ENCODE measurements at regions not wholly inside any gene's neighbourhood (a gene's known extent, or its start where the extent isn't known, plus 50 kb on each side); places are given as distances from the start of the nearest gene placed in this dataset.
A peak's percentile ranks its signal among the peaks of the same experiment; 100 is the strongest.
"Not testable (repeated sequence)": the region's sequence is repeated elsewhere in the genome, so short reads cannot be mapped to it uniquely, and the experiment has no call there.

GRCh38 chr9:19663570-19663969 is 125.3 kb downstream of the SLC24A2 start:
- ATAC-seq, result no peak
- intact Hi-C loops (cut with DNase I), result no loop called here

DNA sequence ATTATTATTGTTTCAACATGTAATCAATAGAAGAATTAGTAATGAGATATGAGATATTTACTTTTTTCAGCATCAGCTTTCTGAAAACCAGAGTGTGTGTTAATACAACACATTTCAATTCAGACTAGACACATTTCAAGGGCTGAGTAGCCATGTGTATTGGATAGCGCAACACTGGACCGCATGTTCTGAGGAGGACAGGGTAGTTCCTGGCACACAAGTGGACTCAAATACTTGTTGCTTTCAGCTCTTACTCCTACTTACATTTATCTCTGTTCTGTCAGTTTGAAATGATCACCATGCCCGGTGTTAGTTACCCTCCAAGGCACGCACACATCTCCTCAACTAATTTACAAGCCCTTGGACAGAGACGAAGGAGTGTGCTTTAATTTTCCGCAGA is 126.6 kb downstream of the SLC24A2 start:
- DNase-seq (ENCODE audit: missing footprints) (no peak), ATAC-seq (no peak)
- intact Hi-C loops (cut with DNase I), result no loop called here

More at GRCh38 chr9:19663570-19663969, 125.3 kb downstream of the SLC24A2 start:
- DNase-seq (ENCODE audit: missing footprints), result no peak

- no peak for ATAC-seq
- intact Hi-C loops (cut with DNase I), result no loop called here
Observed at GRCh38 chr9:19660019-19660418, 128.8 kb downstream of the SLC24A2 start.

DNA sequence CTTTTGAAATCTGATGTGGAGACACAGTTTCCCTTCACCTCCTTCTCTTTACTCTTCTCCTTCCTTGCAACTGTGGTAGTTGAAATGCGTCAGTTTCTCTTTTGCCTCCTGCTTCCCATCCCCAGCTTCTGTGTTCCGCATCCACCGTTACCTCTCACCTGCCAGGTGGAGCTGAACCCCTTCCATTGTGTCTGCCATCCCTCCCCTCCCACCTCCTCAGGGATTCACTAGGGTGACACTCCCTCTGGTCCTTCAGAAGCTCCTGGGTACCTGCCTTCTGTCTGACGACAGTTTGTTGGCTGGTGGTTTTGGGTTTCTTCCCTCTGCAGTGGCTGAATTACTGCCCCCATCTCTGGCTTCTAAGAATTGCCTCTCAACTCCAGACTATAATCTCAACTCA is 132.1 kb downstream of the SLC24A2 start:
- ATAC-seq (no peak), DNase-seq (ENCODE audit: missing footprints) (no peak)
- intact Hi-C loops (cut with DNase I), result no loop called here

More at GRCh38 chr9:19660019-19660418, 128.8 kb downstream of the SLC24A2 start:
- no peak for DNase-seq (ENCODE audit: missing footprints)

GRCh38 chr9:19651681-19652080 is 137.2 kb downstream of the SLC24A2 start:
- intact Hi-C loops (cut with DNase I), result no loop called here
- DNase-seq (ENCODE audit: missing footprints), result no peak
- no peak for ATAC-seq

- intact Hi-C loops (cut with DNase I), result no loop called here
Observed at GRCh38 chr9:19650312-19650711, 138.5 kb downstream of the SLC24A2 start.

GRCh38 chr9:19649336-19650041 is 139.3 kb downstream of the SLC24A2 start:
- DNase-seq (ENCODE audit: missing footprints), result no peak
- no peak for ATAC-seq
- intact Hi-C loops (cut with DNase I), result loop anchor here (10.0 kb wide), 1 partner anchor 155 kb away; no protein-coding TSS in a partner anchor

More at GRCh38 chr9:19650312-19650711, 138.5 kb downstream of the SLC24A2 start:
- ATAC-seq, result no peak
- no peak for DNase-seq (ENCODE audit: missing footprints)

DNA sequence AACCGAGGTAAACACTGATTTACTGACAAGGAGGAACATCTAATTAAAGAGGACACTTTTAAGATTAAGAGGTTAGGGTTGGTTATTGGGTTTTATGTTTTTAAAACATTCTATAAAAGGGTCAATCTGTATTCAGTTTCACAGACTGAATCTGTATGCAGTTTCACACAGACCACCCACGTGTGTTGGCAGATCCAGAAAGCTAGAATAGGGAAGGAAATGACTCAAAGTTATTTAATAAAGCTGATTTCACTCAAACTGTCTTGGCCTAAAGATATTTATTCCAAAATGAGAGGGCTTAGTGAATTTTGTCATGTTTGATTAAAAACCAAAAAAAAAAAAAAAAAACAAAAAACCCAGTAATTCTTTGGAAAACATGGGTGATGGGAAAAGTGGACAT is 140.2 kb downstream of the SLC24A2 start:
- intact Hi-C loops (cut with DNase I), result loop anchor here (10.0 kb wide), 1 partner anchor 154 kb away; no protein-coding TSS in a partner anchor
- ATAC-seq (no peak), DNase-seq (ENCODE audit: missing footprints) (no peak)

DNA sequence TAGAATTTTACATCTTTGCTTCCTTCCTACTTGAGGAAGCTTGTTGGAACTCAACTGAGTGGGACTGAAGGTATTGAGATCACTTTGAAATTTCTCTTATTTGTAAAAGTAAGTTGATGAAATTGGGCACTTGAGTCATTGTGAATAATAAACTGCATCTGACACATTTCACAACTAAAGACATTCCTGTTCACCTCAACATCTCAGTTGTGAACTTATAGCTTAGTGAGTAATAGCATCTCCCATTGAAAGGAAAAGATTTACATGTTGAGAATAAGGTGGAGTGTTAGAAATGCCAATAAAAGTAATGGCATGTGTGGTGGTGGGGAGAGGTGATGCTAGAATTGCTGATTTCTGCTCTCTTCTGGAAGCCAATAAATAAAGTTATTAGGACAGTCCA is 145.0 kb downstream of the SLC24A2 start:
- DNase-seq (ENCODE audit: missing footprints) (no peak), ATAC-seq (no peak)

GRCh38 chr9:19642256-19642655 is 146.6 kb downstream of the SLC24A2 start:
- peak; percentile 34 for ATAC-seq
- DNase-seq (ENCODE audit: missing footprints), result no peak
- intact Hi-C loops (cut with DNase I), result loop anchor here (10.0 kb wide), 1 partner anchor 147 kb away; no protein-coding TSS in a partner anchor

More for the DNA sequence above, 145.0 kb downstream of the SLC24A2 start:
- intact Hi-C loops (cut with DNase I), result loop anchor here (10.0 kb wide), 1 partner anchor 149 kb away; no protein-coding TSS in a partner anchor

- ATAC-seq, result no peak
- intact Hi-C loops (cut with DNase I), result loop anchor here (10.0 kb wide), 1 partner anchor 146 kb away; no protein-coding TSS in a partner anchor
Observed at GRCh38 chr9:19641046-19641445, 147.8 kb downstream of the SLC24A2 start.

DNA sequence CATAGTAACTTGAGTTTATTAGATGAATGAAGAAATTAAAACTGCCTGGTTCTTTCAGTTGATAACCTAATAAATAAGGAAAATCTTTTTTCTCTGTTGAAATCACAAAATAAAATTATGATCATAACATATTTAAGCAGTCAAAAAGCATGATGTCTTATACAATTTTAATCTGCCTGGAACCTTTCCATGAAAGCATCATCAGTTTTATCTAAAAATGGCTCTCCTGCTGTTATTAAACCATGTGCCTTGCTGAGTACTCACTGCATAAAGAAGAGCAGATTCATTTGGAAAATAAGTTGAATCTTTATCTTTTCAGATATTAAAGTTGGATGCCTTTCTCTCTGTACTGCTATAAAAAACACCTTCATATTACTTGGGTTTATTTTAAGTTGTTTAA is 148.8 kb downstream of the SLC24A2 start:
- no peak for DNase-seq (ENCODE audit: missing footprints)
- intact Hi-C loops (cut with DNase I), result loop anchor here (10.0 kb wide), 1 partner anchor 145 kb away; no protein-coding TSS in a partner anchor
- ATAC-seq, result no peak

More at GRCh38 chr9:19641046-19641445, 147.8 kb downstream of the SLC24A2 start:
- no peak for DNase-seq (ENCODE audit: missing footprints)

- DNase-seq (ENCODE audit: missing footprints) (no peak), ATAC-seq (no peak)
- intact Hi-C loops (cut with DNase I), result no loop called here
Observed at GRCh38 chr9:19637084-19637483, 151.8 kb downstream of the SLC24A2 start.

DNA sequence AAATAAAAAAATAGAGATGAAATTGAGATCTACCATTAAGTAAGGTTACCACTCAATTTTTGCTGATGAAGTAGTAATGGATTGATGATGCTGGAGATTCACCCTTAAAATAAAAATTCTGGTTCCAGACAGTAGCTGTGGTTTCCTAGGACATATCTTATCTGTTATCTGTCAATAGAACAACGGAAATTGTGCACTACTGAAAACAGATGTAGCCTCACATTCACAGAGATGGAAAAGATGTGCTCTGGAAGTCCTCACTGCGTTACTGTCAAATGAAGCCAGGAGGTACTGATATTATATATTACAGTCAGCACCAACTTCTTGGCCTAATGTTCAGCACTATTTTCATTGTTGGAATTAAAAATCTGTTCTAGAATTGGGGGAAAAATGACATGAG is 154.0 kb downstream of the SLC24A2 start:
- ATAC-seq (no peak), DNase-seq (ENCODE audit: missing footprints) (no peak)
- intact Hi-C loops (cut with DNase I), result no loop called here

- ATAC-seq (no peak), DNase-seq (ENCODE audit: missing footprints) (no peak)
- intact Hi-C loops (cut with DNase I), result no loop called here
Observed at GRCh38 chr9:19631181-19631580, 157.7 kb downstream of the SLC24A2 start.

DNA sequence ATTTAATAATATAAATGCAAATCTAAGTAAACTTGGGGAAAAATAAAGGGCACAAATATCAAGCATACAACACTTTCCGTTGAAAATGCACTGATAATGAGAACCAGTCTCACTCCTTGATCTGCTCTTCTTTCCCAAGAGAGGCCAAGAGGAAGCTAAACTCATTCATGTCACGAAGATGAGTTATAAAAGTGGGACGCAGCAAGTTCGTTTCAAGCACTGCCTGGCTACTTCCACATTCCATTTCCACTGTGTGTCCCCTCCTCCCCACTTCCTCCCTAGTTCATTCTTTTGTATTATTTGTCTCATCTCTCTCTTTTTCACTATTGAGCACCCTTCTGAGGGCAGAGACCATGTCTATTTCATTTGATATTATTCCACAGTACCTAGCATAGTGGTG is 158.1 kb downstream of the SLC24A2 start:
- DNase-seq (ENCODE audit: missing footprints) (no peak), ATAC-seq (no peak)
- intact Hi-C loops (cut with DNase I), result no loop called here

- intact Hi-C loops (cut with DNase I), result no loop called here
- ATAC-seq (no peak), DNase-seq (ENCODE audit: missing footprints) (no peak)
Observed at GRCh38 chr9:19629488-19629887, 159.3 kb downstream of the SLC24A2 start.

DNA sequence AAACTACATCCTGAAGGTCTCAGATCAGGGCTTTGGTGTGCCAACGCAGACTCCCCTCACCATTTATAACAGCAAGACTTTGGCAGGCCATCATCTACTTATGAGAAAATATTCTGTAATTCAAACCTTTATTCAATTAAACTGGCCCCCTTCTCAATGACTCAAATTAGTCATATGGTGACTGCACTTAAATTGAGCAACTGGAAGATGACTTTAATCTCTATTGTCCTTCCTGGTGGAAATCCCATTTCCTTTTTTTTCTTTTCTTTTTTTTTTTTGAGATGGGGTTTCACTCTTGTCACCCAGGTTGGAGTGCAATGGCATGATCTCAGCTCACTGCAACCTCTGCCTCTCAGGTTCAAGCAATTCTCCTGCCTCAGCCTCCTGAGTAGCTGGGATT is 163.4 kb downstream of the SLC24A2 start:
- DNase-seq (ENCODE audit: missing footprints); ATAC-seq; intact Hi-C loops (cut with DNase I): not testable (repeated sequence)

DNA sequence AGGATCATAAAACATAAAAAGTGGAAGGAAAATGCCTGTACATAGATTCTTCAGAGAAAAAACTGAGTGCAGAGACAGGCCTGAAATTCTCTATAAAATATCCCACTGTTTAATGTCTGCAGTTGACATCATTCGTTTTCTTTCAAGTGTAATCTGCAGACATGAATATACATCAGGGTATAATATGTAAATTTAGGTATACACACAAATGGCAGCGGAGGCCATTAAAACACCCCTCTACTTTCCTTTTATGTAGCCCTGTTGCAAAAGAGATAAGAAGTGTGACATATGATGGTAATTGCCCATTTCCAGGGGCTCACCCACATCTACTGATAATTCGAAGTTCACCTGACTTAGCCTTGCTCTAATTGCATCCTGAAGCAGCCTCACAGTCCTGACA is 164.3 kb downstream of the SLC24A2 start:
- intact Hi-C loops (cut with DNase I), result no loop called here

DNA sequence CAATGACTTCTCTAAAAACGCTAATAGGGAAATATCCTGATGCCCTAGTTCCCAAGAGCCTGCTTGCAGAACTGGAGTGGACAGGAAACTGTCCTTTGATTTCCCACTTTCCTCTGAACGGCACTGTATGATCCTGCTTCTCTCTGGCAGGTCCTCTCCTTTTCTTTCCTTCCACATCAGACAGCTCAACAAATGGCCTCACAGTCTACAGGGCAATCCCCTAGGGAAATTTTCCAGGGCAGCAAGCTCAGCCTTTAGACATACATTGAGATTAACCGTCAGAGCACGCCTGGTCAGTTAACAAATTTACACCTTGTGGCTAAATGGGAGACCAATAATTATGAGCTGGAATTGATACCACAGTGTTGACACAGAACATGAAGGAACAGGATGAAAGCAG is 164.9 kb downstream of the SLC24A2 start:
- DNase-seq (ENCODE audit: missing footprints) (no peak), ATAC-seq (no peak)
- intact Hi-C loops (cut with DNase I), result no loop called here

More for the DNA sequence above, 164.3 kb downstream of the SLC24A2 start:
- no peak for ATAC-seq
- DNase-seq (ENCODE audit: missing footprints), result no peak
